ENCODE measurements at regions not wholly inside any gene's neighbourhood (a gene's known extent, or its start where the extent isn't known, plus 50 kb on each side); places are given as distances from the start of the nearest gene placed in this dataset.

DNA sequence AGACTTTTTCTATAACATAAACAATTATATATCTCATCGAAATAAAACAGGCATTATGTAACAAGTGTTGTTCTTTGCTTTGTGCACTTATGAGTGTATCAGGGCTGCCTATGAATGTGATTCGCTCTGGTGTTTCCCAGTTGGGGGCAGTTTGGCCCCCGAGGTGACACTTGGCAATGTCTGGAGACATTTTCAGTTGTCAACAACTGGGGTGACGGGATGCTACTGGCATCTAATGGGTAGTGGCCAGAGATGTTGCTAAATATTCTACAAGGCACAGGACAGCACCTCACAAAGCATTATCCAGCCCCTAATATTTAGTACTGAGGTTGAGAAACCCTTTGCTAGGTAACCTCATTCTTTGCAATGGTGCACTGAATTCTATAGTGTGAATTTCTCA, 83.3 kb downstream of the PLCE1 start:
- H3F3A ChIP-seq (ENCODE audit: insufficient read depth): no peaks in the 10 kb centered on the region
- H3K36me3 ChIP-seq (ENCODE audit: low read length): no peaks in the 10 kb centered on the region
- no peak overlapping the region for H3K4me3 ChIP-seq (ENCODE audit: insufficient read depth, low read length, poor library complexity, severe bottlenecking)
- no peak overlapping the region for H3K27ac ChIP-seq (ENCODE audit: low read depth, low read length)
- no peaks in the 10 kb centered on the region for H3K9me2 ChIP-seq (replicated peaks; ENCODE audit: insufficient read depth, low read length)
- H3K9ac ChIP-seq (ENCODE audit: low read length): no peak overlapping the region
- H3K79me2 ChIP-seq (ENCODE audit: insufficient read depth, low read length): no peaks in the 10 kb centered on the region
- H3K9me3 ChIP-seq (ENCODE audit: insufficient read depth, low read length): no peaks in the 10 kb centered on the region
- H2AFZ ChIP-seq (ENCODE audit: low read depth, low read length, severe bottlenecking): no peak overlapping the region
- no peaks in the 10 kb centered on the region for H4K20me1 ChIP-seq (ENCODE audit: low read depth, low read length)
- no peak overlapping the region for H3K4me2 ChIP-seq (ENCODE audit: low read depth, low read length, poor library complexity, severe bottlenecking)
- no peak for TF ChIP-seq EZH2phosphoT487 (conservative IDR thresholded peaks at IDR 0.05; ENCODE audit: low read length)
- TF ChIP-seq, protein P1, sequence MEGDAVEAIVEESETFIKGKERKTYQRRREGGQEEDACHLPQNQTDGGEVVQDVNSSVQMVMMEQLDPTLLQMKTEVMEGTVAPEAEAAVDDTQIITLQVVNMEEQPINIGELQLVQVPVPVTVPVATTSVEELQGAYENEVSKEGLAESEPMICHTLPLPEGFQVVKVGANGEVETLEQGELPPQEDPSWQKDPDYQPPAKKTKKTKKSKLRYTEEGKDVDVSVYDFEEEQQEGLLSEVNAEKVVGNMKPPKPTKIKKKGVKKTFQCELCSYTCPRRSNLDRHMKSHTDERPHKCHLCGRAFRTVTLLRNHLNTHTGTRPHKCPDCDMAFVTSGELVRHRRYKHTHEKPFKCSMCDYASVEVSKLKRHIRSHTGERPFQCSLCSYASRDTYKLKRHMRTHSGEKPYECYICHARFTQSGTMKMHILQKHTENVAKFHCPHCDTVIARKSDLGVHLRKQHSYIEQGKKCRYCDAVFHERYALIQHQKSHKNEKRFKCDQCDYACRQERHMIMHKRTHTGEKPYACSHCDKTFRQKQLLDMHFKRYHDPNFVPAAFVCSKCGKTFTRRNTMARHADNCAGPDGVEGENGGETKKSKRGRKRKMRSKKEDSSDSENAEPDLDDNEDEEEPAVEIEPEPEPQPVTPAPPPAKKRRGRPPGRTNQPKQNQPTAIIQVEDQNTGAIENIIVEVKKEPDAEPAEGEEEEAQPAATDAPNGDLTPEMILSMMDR (IDR thresholded peaks at IDR 0.05; ENCODE audit: insufficient read depth, low read length, poor library complexity, severe bottlenecking): no peak
- H3K27me3 ChIP-seq (ENCODE audit: low read length): no peaks in the 10 kb centered on the region

DNA sequence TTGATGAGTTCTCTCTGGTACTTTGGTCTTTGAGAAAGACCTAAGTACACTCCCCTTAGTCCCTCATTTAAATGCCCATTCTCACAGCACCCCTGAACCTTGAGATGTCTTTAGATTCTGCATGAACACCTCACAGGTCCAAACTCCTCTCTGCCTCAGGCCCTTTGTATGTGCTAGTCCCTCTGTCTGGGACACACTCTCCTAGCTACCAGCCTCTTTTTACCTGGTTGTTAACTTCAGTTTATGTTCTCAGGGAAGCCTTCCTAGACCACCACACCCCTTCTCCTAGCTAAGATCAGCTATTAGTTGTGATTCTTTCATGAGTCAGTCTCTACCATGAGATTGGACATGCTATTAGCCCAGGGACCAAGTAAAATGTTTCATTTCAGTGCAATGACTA, 86.4 kb downstream of the PLCE1 start:
- TF ChIP-seq, protein P1 (IDR thresholded peaks at IDR 0.05; ENCODE audit: insufficient read depth, low read length, poor library complexity, severe bottlenecking): no peak
- no peak for TF ChIP-seq EZH2phosphoT487 (conservative IDR thresholded peaks at IDR 0.05; ENCODE audit: low read length)
- Histone ChIP-seq H3K36me3 (ENCODE audit: low read length) (no peaks in the 10 kb centered on the region), H2AFZ (ENCODE audit: low read depth, low read length, severe bottlenecking) (no peak overlapping the region), H3F3A (ENCODE audit: insufficient read depth) (no peaks in the 10 kb centered on the region), H3K79me2 (ENCODE audit: insufficient read depth, low read length) (no peaks in the 10 kb centered on the region), H3K9me3 (ENCODE audit: insufficient read depth, low read length) (no peaks in the 10 kb centered on the region), H3K9me2 (replicated peaks; ENCODE audit: insufficient read depth, low read length) (no peaks in the 10 kb centered on the region), H4K20me1 (ENCODE audit: low read depth, low read length) (no peaks in the 10 kb centered on the region), H3K27ac (ENCODE audit: low read depth, low read length) (no peak overlapping the region), H3K9ac (ENCODE audit: low read length) (no peak overlapping the region), H3K4me2 (ENCODE audit: low read depth, low read length, poor library complexity, severe bottlenecking) (no peak overlapping the region), H3K27me3 (ENCODE audit: low read length) (no peaks in the 10 kb centered on the region), H3K4me3 (ENCODE audit: insufficient read depth, low read length, poor library complexity, severe bottlenecking) (no peak overlapping the region)

DNA sequence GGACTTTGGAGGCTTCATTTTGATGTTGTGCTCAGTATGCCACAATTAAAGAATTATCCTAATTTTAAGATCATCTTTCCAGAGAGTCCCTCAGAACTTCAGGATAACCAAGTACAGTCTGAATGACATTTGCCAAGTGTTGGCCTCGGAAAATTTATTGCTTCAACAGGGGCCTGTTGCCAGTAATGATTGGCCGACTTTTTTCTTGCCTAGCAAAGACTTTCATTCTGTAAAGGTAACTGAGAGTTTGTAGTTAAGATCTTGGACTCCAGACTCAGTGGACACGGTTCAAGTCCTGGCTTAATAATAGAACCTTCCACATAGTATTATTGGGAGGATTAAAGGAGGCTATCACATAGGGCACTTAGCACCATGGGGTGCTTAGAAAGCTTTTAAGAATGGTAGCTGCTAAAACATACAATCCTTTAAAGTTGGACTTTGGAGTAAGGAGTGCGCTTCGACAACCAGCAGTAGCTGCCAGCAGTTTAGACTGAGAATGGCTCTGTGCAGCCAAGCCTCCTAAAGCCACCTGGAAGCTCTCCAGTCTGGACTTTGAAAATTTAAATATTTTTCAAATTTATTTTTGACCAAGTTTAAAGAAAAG, 90.0 kb downstream of the PLCE1 start:
- no peaks in the 10 kb centered on the region for H3K9me2 ChIP-seq (replicated peaks; ENCODE audit: insufficient read depth, low read length)
- no peaks in the 10 kb centered on the region for H3K27me3 ChIP-seq (ENCODE audit: low read length)
- H3K4me2 ChIP-seq (ENCODE audit: low read depth, low read length, poor library complexity, severe bottlenecking): no peak overlapping the region
- H3K27ac ChIP-seq (ENCODE audit: low read depth, low read length): no peak overlapping the region
- H4K20me1 ChIP-seq (ENCODE audit: low read depth, low read length): no peaks in the 10 kb centered on the region
- H3K36me3 ChIP-seq (ENCODE audit: low read length): no peaks in the 10 kb centered on the region
- H3F3A ChIP-seq (ENCODE audit: insufficient read depth): no peaks in the 10 kb centered on the region
- H3K9me3 ChIP-seq (ENCODE audit: insufficient read depth, low read length): no peaks in the 10 kb centered on the region
- no peak overlapping the region for H3K9ac ChIP-seq (ENCODE audit: low read length)
- no peak overlapping the region for H2AFZ ChIP-seq (ENCODE audit: low read depth, low read length, severe bottlenecking)
- H3K4me3 ChIP-seq (ENCODE audit: insufficient read depth, low read length, poor library complexity, severe bottlenecking): no peak overlapping the region
- H3K79me2 ChIP-seq (ENCODE audit: insufficient read depth, low read length): no peaks in the 10 kb centered on the region
- TF ChIP-seq EZH2phosphoT487 (conservative IDR thresholded peaks at IDR 0.05; ENCODE audit: low read length): no peak
- TF ChIP-seq, protein P1 (IDR thresholded peaks at IDR 0.05; ENCODE audit: insufficient read depth, low read length, poor library complexity, severe bottlenecking): no peak
